Loucy (cell line): ENCODE measurements at regions not wholly inside any gene's neighbourhood (a gene's known extent, or its start where the extent isn't known, plus 50 kb on each side); places are given as distances from the start of the nearest gene placed in this dataset.

ENCODE experiments used
- H2AFZ ChIP-seq: fragments of 200-600 bp; sonication (generic); 2 replicates; pipeline ENCODE4 v1.6.0; 2016; ENCODE audit warnings: antibody characterized with exemption, mild to moderate bottlenecking, low read length, moderate library complexity
- H3F3A ChIP-seq: fragments of 200-600 bp; 2 replicates; pipeline ENCODE4 v1.6.0; 2016; ENCODE audit warnings: antibody characterized with exemption, low read depth, mild to moderate bottlenecking
- H3K27me3 ChIP-seq: fragments of 200-600 bp; sonication (generic); 2 replicates; pipeline ENCODE4 v1.6.1; 2014; ENCODE audit warnings: low read length, mild to moderate bottlenecking; ENCODE audit not compliant: insufficient read depth, poor library complexity, severe bottlenecking
- H3K36me3 ChIP-seq: fragments of 200-600 bp; sonication (generic); 2 replicates; pipeline ENCODE4 v1.6.1; 2016; ENCODE audit warnings: low read length; ENCODE audit not compliant: insufficient read depth
- H3K4me1 ChIP-seq: fragments of 200-600 bp; sonication (generic); 2 replicates; pipeline ENCODE4 v1.5.1; 2014; ENCODE audit warnings: low read length, mild to moderate bottlenecking; ENCODE audit not compliant: insufficient read depth, poor library complexity, severe bottlenecking
- H3K4me2 ChIP-seq: fragments of 200-600 bp; sonication (generic); 2 replicates; pipeline ENCODE4 v1.6.0; 2014; ENCODE audit warnings: antibody characterized with exemption, low read length, low read depth, mild to moderate bottlenecking; ENCODE audit not compliant: poor library complexity, severe bottlenecking
- H3K4me3 ChIP-seq: fragments of 200-600 bp; sonication (generic); 2 replicates; pipeline ENCODE4 v1.5.1; 2014; ENCODE audit warnings: low read length, mild to moderate bottlenecking, mixed read lengths; ENCODE audit not compliant: poor library complexity, severe bottlenecking
- H3K79me2 ChIP-seq: fragments of 200-600 bp; sonication (generic); 2 replicates; pipeline ENCODE4 v1.6.1; 2014; ENCODE audit warnings: low read length; ENCODE audit not compliant: insufficient read depth
- H3K9ac ChIP-seq: fragments of 200-600 bp; sonication (generic); 2 replicates; pipeline ENCODE4 v1.6.0; 2014; ENCODE audit warnings: mild to moderate bottlenecking, low read depth, low read length, moderate library complexity; ENCODE audit not compliant: poor library complexity, severe bottlenecking
- H3K9me2 ChIP-seq: fragments of 200-600 bp; sonication (generic); replicated peaks from 2 replicates; pipeline ENCODE4 v1.6.1; 2016; ENCODE audit warnings: low read depth, low read length, mixed read lengths
- H3K9me3 ChIP-seq: fragments of 200-600 bp; sonication (generic); 2 replicates; pipeline ENCODE4 v1.6.1; 2014; ENCODE audit warnings: mild to moderate bottlenecking, antibody characterized with exemption, low read length, low read depth; ENCODE audit not compliant: insufficient read depth
- H4K20me1 ChIP-seq: fragments of 200-600 bp; sonication (generic); 2 replicates; pipeline ENCODE4 v1.6.0; 2014; ENCODE audit warnings: antibody characterized with exemption, low read length, mild to moderate bottlenecking; ENCODE audit not compliant: insufficient read depth, poor library complexity, severe bottlenecking
- CTCF ChIP-seq: fragments of 200-600 bp; sonication (generic); conservative IDR thresholded peaks from 2 replicates; pipeline ENCODE4 v1.5.1; 2014; ENCODE audit warnings: mild to moderate bottlenecking, antibody characterized with exemption, low read length
- EZH2phosphoT487 ChIP-seq: fragments of 200-600 bp; IDR thresholded peaks from 2 replicates; pipeline ENCODE4 v1.6.1; 2018; ENCODE audit warnings: antibody characterized with exemption, mild to moderate bottlenecking, moderate library complexity, borderline replicate concordance

GRCh38 chr1:81327743-81328142, 473.0 kb upstream of the ADGRL2 start:
- Histone ChIP-seq H3K9me3 (no peaks in the 10 kb centered on the region), H3K36me3 (no peaks in the 10 kb centered on the region)
- TF ChIP-seq EZH2phosphoT487: no peak
- TF ChIP-seq CTCF: no peak

GRCh38 chr1:81327103-81327710, 473.5 kb upstream of the ADGRL2 start:
- H3K9ac ChIP-seq: no peak overlapping the region
- no peak overlapping the region for H3K4me3 ChIP-seq
- TF ChIP-seq EZH2phosphoT487 (no peak), CTCF (no peak)
- H3F3A ChIP-seq: no peaks in the 10 kb centered on the region
- H3K36me3 ChIP-seq: no peaks in the 10 kb centered on the region
- no peak overlapping the region for H2AFZ ChIP-seq
- no peaks in the 10 kb centered on the region for H3K27me3 ChIP-seq
- no peaks in the 10 kb centered on the region for H3K9me3 ChIP-seq
- no peaks in the 10 kb centered on the region for H3K4me1 ChIP-seq
- H3K4me2 ChIP-seq: no peak overlapping the region
- no peaks in the 10 kb centered on the region for H4K20me1 ChIP-seq
- no peaks in the 10 kb centered on the region for H3K9me2 ChIP-seq
- no peaks in the 10 kb centered on the region for H3K79me2 ChIP-seq

More at GRCh38 chr1:81327743-81328142, 473.0 kb upstream of the ADGRL2 start:
- no peaks in the 10 kb centered on the region for H3K9me2 ChIP-seq
- no peaks in the 10 kb centered on the region for H3K4me1 ChIP-seq
- no peaks in the 10 kb centered on the region for H4K20me1 ChIP-seq
- H3K4me3 ChIP-seq: no peak overlapping the region
- H3F3A ChIP-seq: no peaks in the 10 kb centered on the region
- H3K9ac ChIP-seq: no peak overlapping the region
- no peaks in the 10 kb centered on the region for H3K79me2 ChIP-seq
- H3K4me2 ChIP-seq: no peak overlapping the region
- no peaks in the 10 kb centered on the region for H3K27me3 ChIP-seq
- H2AFZ ChIP-seq: no peak overlapping the region

- no peaks in the 10 kb centered on the region for H3K36me3 ChIP-seq
- H3K27me3 ChIP-seq: no peaks in the 10 kb centered on the region
- H3K4me3 ChIP-seq: no peak overlapping the region
- no peaks in the 10 kb centered on the region for H3K79me2 ChIP-seq
- H3K4me1 ChIP-seq: no peaks in the 10 kb centered on the region
- no peak overlapping the region for H3K4me2 ChIP-seq
- H3F3A ChIP-seq: no peaks in the 10 kb centered on the region
- TF ChIP-seq CTCF (no peak), EZH2phosphoT487 (no peak)
- no peak overlapping the region for H3K9ac ChIP-seq
- H3K9me2 ChIP-seq: no peaks in the 10 kb centered on the region
- no peaks in the 10 kb centered on the region for H4K20me1 ChIP-seq
- no peaks in the 10 kb centered on the region for H3K9me3 ChIP-seq
- no peak overlapping the region for H2AFZ ChIP-seq
Observed at GRCh38 chr1:81326212-81326611, 474.5 kb upstream of the ADGRL2 start.
